ENCODE measurements at regions not wholly inside any gene's neighbourhood (a gene's known extent, or its start where the extent isn't known, plus 50 kb on each side); places are given as distances from the start of the nearest gene placed in this dataset.

DNA sequence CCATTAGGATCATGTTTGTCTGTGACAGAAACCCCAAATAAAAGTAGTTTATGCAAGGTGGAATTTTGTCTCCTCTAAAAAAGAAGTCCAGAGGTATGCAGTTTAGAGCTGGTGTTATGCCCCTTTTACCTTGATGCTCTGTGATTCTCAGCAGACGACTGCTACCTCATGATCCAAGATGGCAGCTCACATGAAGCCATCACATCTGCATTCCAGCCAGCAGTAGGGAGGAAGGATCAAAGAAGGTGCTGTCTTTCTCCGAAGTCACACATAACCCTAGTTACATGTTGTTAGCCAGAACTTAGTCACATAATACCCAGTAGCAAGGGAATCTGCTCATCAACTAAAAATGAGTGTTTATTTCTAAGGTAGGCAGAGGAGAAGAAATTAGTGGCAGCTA lies 135.7 kb upstream of the HS3ST2 start:
- no peak overlapping the region for H3K4me3 ChIP-seq
- no peak overlapping the region for H3K9ac ChIP-seq (ENCODE audit: low read depth in 2 of 2, low read length in 2 of 2)
- intact Hi-C loops (cut with DNase I), result loop anchor here (10.0 kb wide), 1 partner anchor 86 kb away; no protein-coding TSS in a partner anchor
- TF ChIP-seq, protein P1, sequence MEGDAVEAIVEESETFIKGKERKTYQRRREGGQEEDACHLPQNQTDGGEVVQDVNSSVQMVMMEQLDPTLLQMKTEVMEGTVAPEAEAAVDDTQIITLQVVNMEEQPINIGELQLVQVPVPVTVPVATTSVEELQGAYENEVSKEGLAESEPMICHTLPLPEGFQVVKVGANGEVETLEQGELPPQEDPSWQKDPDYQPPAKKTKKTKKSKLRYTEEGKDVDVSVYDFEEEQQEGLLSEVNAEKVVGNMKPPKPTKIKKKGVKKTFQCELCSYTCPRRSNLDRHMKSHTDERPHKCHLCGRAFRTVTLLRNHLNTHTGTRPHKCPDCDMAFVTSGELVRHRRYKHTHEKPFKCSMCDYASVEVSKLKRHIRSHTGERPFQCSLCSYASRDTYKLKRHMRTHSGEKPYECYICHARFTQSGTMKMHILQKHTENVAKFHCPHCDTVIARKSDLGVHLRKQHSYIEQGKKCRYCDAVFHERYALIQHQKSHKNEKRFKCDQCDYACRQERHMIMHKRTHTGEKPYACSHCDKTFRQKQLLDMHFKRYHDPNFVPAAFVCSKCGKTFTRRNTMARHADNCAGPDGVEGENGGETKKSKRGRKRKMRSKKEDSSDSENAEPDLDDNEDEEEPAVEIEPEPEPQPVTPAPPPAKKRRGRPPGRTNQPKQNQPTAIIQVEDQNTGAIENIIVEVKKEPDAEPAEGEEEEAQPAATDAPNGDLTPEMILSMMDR (IDR thresholded peaks at IDR 0.05), result no peak
- no peaks in the 10 kb centered on the region for H3K4me1 ChIP-seq
- no peak overlapping the region for H3K27ac ChIP-seq
- H3K27me3 ChIP-seq, result no peaks in the 10 kb centered on the region
- DNase-seq, result no peak
- H3K36me3 ChIP-seq, result no peaks in the 10 kb centered on the region
- no peaks in the 10 kb centered on the region for H3K9me3 ChIP-seq

DNA sequence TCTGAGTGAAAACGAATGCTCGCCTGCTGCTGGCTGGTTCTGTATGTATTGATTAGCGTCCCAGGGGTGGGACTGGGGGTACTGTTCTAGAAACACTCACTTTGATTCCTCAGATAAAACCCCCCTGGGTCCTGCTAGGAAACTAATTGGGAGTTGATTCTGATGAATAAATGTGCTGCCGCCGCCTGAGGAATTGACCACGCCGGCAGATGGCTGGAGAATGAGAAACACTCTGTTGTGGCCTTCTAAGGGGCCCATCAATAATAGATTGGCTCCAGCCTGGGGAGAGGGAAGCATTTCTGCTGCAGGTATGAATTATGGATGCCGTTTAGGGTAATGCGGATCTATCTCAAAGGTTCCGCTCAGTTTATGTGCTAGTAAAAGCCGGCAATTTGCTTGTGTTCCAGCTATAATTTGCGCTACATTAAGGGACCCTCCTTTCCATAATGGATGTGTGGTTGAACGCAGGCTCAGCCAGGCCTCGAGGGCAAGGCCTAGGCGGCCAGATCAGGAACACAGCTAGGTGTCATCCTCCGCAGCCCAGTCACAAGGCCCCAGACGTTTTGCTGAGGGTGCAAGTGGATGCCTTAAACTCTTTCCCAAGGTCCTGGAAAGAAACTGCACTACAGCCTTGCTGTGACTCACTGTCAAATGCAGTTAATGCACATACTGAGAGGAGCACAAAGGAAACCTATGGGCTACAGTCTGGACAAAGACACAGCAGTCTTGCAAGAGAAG lies 132.2 kb upstream of the HS3ST2 start:
- no peak overlapping the region for H3K27ac ChIP-seq
- no peak overlapping the region for H3K4me3 ChIP-seq
- H3K9me3 ChIP-seq, result no peaks in the 10 kb centered on the region
- TF ChIP-seq, protein P1 (IDR thresholded peaks at IDR 0.05), result no peak
- no peaks in the 10 kb centered on the region for H3K36me3 ChIP-seq
- no peaks in the 10 kb centered on the region for H3K27me3 ChIP-seq
- intact Hi-C loops (cut with DNase I), result no loop called here
- no peak for DNase-seq
- no peak overlapping the region for H3K9ac ChIP-seq (ENCODE audit: low read depth in 2 of 2, low read length in 2 of 2)
- H3K4me1 ChIP-seq, result no peaks in the 10 kb centered on the region

DNA sequence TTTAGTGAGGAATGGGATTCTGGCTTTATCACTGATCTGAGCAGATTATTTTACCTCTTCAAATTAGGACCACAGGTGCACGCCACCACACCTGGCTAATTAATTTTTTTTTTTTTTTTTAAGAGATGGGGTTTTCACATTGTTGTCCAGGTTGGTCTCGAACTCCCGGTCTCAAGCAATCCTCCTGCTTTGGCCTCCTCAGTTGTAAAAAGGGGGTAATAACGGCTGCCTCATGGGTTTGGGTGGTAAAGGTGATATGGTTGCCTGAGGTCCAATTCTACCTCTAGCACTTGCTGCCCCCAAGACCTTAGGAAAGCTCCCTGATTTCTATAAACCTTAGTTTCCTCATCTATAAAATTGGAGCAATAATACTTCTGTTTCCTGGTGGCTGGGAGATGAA lies 130.7 kb upstream of the HS3ST2 start:
- TF ChIP-seq, protein P1 (IDR thresholded peaks at IDR 0.05), result no peak
- Histone ChIP-seq H3K36me3 (no peaks in the 10 kb centered on the region), H3K27me3 (no peaks in the 10 kb centered on the region), H3K27ac (no peak overlapping the region), H3K4me3 (no peak overlapping the region), H3K9me3 (no peaks in the 10 kb centered on the region), H3K4me1 (no peaks in the 10 kb centered on the region), H3K9ac (ENCODE audit: low read depth in 2 of 2, low read length in 2 of 2) (no peak overlapping the region)
- no peak for DNase-seq
- intact Hi-C loops (cut with DNase I), result no loop called here

DNA sequence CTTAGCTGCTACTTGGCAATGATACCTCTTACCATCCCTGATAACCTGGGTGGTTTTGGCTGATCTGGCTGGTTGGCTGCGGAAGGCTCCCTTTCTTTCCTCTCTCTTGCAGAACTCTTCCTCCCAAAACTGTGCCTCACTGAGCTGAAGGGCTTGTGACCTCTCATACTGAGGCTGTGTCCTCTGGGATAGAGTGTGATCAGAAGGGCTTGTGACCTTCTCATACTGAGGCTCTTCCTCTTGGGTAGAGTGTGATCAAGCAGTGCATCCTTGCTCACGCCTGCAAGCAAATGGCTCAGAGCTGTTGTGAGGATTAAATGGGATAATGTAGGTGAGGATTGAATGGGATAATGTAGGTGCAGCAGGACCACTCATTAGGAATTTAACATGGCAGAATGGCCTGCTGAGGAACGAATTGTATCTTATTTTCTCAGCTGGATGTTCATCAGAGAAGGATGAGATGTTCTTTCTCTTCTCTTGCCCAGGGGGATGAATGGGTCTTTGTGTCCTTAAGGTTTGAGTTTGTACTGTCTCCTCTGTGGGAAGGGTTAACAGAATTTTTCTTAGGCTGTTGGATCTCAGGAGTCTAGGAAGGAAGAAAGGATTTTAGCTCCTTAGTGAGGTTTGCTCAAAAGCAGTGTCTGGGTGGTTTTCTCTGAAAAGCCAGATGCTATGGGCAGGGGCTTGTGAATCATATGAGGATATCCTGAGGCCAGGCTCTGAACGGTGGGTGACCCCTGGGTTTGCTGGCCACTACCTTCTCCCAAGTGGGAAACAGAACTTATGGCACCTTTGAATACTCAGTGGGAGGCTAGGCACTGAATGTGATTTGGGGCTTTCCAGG lies 130.0 kb upstream of the HS3ST2 start:
- no peaks in the 10 kb centered on the region for H3K27me3 ChIP-seq
- no peak overlapping the region for H3K9ac ChIP-seq (ENCODE audit: low read depth in 2 of 2, low read length in 2 of 2)
- H3K9me3 ChIP-seq, result no peaks in the 10 kb centered on the region
- intact Hi-C loops (cut with DNase I), result no loop called here
- H3K4me1 ChIP-seq, result no peaks in the 10 kb centered on the region
- no peak overlapping the region for H3K4me3 ChIP-seq
- DNase-seq, result no peak
- no peak overlapping the region for H3K27ac ChIP-seq
- H3K36me3 ChIP-seq, result no peaks in the 10 kb centered on the region
- TF ChIP-seq, protein P1 (IDR thresholded peaks at IDR 0.05), result no peak

DNA sequence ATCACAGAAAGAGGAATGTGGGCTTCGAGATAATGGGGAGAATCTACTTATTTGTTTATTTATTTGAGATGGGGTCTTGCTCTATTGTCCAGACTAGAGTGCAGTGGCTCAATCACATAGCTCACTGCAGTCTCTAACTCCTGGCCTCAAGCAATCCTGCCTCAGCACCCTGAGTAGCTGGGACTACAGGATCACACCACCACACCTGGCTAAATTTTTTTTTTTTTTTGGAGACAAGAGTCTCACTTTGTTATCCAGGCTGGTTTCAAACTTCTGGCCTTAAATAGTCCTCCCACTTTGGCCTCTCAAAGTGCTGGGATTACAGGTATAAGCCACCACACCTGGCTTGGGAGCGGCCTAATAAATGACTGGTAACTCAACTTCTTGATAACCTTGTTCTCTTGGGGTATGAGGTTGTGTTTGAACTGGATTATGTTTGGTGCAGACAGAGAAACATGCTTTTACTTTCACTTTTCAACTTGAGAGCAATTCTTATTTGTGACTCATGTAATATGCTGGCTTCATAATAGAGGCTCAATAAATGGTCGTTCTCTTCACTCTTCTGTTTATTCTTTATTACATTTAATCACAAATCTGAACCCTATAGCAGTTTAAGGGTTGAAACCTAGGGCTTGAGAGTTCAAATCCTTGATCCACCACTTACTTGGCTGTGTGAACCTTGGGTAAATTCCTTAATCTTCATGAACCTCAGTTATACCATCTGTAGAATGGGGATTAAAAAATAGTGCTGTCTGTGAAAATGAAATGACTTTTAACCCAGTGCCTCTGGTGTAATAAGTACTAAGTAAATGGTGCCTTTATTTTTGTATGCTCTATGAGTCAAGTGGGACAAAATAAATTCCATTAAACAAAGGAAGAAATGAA lies 129.1 kb upstream of the HS3ST2 start:
- Histone ChIP-seq H3K27me3 (no peaks in the 10 kb centered on the region), H3K36me3 (no peaks in the 10 kb centered on the region), H3K9ac (ENCODE audit: low read depth in 2 of 2, low read length in 2 of 2) (no peak overlapping the region), H3K27ac (no peak overlapping the region), H3K9me3 (no peaks in the 10 kb centered on the region), H3K4me1 (no peaks in the 10 kb centered on the region), H3K4me3 (no peak overlapping the region)
- TF ChIP-seq, protein P1 (IDR thresholded peaks at IDR 0.05), result no peak
- intact Hi-C loops (cut with DNase I), result no loop called here
- no peak for DNase-seq
